NCI-H1417 (cell line): ENCODE measurements at regions not wholly inside any gene's neighbourhood (a gene's known extent, or its start where the extent isn't known, plus 50 kb on each side); places are given as distances from the start of the nearest gene placed in this dataset.

Source experiments
- DNase-seq, 3 experiments: peaks; one replicate each; lab custom pipeline; 2025; lab: John Stamatoyannopoulos, UW

DNA sequence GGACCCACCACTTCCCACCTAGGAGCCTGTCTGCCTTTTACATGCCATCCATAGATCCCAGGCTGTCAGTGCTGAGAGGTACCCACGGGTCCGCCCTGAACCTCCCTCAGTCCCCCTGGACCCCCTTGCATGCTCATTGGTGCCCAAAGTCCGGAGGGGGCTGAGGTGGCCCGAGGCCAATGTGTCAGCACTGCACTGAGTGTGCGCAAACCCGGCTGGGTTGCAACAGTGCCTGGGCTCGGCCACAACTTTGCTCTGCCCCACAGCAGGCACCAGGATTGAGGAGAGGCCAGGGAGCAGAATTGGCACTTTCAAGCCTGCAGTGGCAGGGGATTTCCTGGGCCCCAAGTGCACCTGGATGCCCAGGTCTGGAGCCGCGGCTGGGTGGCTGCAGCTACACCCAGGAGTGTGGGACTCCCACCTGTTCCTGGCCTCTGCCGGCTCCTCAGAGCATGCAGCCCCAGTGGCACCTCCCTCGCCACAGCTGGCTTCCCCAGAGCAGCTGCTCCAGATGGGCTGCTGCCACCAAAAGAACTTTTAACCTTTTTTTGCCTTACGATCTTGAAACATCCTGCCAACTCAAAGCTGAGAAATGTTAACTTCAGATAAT is 837.0 kb downstream of the SLITRK6 start:
- DNase-seq, result no peak

DNA sequence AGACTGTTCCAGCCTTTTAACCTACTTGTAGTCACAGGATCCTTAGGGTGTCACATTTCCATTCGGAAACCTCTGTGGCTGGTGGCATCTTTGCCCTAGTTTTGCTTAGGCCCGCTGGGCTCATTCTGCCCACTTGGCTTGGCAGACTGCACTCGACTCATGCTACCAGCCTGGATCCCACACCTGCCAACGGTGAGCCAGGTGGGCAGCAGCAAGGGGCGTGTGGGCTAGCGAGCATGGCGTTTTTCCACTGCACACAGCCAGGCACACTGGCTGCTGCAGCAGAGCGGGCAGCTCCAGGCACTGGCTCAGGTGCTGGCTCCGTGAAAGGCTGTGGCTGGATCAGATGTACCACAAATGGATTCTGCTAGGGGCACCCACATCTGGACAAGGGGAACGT is 838.2 kb downstream of the SLITRK6 start:
- no peak for DNase-seq

DNA sequence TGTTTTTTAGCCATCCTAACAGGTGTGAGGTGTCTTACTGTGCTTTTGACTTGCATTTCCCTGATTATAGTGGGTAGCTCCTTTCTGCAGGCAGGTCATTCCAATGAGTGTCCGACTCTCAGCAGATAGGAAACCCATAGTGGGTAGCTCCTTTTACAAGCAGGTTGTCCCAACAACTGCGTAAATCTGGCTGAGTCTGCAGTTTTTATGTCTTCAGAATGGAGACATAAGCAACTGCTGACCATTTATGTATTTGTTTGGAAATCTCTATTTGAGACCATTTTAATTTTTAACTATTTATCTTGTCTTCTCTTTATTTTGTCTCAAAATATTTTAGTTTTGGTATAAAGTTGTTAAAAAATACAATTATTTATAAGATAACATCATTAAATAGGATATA is 839.4 kb downstream of the SLITRK6 start:
- DNase-seq, result no peak

DNA sequence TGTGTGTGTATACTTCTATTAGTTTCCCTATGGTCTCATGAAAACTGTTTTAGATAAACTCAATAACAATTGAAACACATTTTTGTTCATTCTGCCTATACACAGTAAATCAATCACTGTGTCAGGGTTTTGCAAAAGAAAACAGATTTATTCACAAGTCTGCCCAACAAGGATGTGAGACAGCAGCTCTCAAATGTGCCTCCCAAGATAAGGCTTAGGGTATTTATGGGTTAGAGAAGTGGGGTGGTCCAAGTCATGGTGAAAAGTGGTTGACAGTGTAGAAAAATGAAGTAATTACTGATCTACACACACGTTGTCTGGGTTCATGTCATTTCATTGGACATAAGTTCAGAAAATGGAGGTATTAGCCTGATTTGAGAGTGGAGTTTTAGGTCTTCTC is 844.6 kb downstream of the SLITRK6 start:
- no peak for DNase-seq

DNA sequence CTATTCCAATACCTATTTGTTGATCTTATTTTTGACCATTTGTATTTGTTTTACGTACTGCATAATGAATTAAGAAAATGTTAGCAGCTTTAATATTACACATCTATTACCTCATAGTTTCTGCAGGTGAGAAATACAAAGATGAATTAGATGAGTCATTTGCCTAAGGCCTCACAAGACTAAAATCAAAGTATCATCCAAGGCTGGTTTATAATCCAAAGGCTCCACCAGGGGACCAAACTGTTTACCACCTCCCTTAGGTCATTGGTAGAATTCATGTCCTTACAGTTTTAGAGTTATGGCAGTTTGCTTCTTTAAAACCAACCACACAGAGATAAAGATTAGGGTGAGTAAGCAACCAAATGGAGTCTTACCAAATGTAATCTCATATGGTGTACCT is 848.1 kb downstream of the SLITRK6 start:
- DNase-seq, result no peak

DNA sequence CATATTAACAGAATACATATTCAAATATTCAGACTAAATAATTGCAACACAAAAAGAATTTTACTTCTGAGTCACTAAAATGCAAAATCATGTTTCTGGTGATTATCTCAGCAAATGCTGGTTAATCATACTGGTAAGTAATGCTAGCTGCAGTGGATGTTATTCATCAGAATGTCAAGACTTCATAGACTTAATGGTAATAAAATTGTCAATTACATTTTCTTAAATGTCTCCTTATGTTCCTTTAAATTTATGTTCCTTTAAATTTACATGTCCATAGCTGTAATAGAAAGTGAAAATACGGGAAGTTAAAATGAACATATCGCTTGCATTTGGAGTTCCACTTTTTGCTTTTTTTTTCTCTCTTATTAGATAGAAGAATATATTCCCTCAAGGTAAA is 853.0 kb downstream of the SLITRK6 start:
- no peak for DNase-seq

DNA sequence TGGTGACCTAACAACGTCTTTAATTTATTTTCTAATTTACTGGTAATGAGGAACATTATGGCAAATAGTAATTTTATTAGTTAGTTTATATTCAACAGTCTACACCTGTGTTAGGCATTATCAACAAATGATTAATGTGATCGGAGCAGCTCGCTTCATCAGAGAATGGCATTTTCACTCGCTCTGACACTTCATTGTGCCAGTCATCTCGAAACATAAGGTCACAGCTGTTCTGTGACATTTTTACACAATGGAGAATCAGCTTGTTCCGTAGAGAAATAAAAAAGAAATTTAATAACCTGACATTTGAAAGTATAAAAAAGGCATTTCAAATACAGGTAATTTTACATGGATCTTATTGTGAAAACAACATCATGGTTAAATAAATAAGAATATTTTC is 858.4 kb downstream of the SLITRK6 start:
- no peak for DNase-seq

DNA sequence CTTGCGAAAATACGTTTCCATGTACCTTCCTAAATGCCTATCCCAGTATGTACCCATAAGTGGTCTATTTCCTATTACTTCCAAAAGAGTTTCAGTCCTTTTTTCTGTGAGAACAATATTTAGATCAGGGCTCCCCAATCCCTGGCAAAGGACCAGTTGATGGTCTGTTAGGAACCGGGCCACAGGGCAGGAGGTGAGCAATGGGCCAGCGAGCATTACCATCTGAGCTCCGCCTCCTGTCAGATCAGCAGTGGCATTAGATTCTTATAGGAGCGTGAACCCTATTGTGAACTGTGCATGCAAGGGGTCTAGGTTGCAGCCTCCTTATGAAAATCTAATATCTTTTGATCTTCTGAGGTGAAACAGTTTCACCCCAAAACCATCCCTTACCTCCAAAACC is 859.1 kb downstream of the SLITRK6 start:
- DNase-seq, result no peak

DNA sequence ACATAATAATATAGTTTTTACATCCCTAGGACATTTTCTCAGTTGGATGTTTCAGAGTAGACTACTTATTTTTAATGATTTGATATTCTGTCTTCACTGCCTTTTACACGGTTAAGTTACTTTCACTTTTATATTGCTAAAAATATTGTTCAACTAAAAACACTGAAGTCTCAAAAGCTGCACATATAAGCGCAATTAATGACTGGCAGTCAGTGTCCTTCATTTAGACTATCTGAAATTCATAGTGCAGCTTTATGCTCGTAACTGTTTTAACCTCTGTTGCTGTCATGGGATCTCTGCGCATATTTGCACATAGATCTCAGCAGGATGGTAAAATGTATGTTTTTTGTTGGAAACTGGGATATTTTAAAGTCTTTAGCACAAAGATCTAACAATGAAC is 864.3 kb downstream of the SLITRK6 start:
- DNase-seq, result no peak

DNA sequence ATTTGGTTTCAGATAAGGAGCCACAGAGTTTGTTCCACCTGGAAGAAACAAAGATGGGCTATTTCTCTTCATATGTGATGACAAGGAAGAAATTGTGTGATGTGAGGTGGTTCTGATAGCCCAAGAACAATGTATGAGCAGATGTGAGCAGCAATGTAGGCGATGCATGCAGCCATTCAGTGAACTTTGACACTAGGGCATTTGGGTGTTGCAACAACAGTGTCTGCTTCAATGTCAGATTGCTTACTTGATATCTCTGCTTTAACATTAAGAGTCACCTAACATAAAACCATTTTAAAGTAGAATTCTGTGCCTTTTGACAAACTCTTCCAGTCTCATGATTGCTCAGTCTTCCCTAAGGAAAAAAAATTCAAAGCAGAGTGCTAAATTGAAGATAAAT is 865.4 kb downstream of the SLITRK6 start:
- DNase-seq, result no peak

DNA sequence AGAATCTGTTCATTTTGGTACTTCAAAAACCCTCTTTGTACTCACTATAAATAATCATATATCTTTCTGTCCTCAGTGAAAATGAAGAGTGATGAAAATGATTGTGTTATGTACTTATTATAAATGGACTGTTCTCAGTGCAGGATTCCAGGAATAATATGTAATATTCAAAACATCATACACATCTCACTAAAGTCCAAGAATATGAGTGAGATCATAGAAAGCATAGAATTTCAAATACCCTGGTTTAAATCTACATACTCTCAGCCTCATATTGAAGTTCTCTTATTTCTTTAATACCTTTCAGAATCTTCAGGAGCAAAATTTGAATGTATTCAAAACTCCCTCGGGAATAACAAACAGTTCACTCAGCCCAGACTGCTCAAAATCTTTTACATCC is 868.0 kb downstream of the SLITRK6 start:
- no peak for DNase-seq

DNA sequence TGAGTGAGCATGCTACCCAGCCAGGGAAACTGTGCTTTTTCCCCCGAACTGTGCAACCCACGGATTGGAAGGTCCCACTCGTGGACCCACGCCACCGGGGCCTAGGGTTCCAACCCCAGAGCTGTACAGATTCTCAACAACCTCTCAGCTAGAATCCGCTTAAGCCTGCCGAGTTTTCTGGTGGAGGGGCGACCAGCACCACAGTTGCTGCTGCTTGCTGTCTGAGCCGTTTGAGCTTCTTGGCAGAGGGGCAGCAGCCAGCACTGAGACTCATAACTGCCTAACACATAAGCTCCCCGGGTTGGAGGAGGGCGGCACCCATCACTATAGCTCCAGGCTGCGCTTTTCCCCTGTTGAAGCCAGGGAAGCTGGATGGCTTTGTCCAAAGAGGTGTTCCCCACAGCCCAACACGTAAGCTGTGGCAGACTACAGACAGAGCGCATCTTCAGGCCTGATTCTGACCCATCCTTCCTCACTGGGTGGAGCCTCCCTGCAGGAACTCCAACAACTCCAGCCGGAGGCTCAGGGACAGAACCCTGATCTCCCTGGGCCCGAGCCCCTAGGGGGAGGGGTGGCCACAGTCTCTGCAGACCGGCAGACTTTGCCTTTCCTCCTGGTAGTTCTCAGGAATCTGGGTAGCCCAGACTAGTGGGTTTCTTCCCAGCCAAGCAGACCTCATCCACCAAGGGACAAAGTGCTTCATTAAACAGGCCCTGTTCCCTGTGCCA is 871.6 kb downstream of the SLITRK6 start:
- DNase-seq, result no peak

DNA sequence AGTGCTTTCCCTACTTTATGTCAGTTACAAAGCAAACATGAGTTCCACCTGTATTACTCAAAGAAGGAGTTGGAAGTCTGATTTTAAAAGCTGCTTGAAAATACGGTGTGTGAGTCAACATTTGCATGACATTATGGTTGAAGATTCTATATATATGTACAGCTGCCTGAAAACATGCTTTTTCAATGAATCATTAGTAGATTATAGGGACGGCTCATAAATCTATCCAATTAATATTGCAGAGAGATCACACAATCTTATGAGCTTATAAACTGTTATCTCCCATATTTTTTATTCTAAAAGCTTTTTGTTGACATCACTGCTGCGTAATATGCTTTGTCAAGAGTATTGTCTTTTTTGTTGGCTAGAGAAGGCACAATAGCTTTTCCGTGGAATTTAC is 873.8 kb downstream of the SLITRK6 start:
- DNase-seq, result peak in 1 of 3 experiments; percentile 47

DNA sequence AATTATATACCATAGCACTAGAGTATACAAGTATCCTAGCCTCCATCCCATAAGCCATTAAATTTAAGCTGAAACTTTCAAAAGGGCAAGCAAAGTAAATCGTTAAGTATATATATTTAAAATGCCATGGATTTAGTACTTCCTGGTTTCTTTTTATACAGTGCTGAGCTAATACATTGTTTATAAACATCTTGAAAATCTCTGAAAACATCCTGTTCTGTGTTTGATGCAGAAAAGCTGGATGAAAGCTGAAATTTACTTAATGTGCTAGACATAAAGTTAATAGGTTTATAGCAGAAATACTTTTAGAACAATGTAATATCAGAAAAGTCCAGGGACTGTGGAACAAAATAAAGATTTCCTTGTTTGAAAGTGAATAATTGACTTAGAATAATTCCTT is 875.4 kb downstream of the SLITRK6 start:
- no peak for DNase-seq

DNA sequence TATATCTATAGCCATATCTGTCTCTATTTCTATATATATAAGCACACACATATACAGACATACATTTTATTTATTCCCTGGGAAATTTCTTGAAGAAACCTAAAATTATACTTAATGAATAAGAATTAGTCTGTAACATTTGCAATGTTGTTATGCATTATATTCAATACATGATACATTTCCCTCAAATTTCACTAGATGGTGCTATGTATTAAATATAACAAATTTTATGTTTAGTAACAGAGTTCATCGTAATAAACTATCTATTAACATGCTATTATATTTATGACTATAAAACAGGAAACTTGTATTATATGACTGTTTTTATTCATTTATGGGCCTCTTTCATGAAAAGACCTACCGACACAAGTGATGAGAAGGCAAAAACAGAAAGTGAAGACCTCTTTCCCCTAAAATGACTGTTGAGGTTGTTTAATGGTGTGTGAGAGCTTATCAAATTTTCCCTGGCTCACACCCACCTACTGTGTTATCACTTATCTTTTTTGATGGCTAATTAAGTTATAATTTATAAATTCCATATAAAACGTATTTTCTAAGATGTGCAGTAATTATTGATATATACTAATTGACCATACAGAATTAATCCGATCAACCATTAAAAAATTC is 881.9 kb downstream of the SLITRK6 start:
- peak in 1 of 3 experiments; percentile 75 for DNase-seq

DNA sequence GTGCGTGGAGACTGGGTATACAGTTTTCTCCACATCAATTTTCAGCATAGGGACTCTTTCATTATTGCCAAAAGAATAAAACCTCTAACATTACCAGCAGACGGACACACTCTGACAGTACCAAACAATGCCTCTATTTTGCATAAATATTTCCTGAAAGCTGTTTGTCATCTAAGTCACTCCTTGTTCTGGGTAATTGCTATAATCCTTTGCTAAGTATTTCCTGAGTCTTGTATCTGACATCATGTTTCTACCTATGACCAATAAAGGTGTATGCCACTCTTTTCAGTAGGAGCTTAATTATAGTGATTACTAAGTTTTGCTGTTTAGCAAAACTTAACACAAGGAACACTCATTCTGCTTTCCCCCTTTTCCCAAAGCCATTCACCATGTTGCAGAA is 886.5 kb downstream of the SLITRK6 start:
- DNase-seq, result no peak

DNA sequence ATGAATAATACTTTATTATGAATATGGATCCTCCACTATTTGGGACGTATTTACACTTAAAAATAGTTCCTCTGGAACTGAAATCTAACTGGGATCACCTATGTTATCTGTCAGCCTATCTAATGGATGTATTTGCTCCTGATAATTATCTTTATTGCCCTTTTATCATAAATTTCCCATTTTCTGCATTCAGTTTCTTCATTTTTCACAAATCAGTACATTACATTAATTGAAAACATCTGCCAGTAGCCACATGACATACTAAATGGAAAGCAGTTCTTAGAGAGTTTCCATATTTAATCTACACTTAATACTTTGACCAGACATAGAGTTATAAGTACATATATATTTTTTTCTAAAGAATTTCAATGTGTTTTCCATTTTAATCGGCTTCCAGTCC is 888.8 kb downstream of the SLITRK6 start:
- DNase-seq, result no peak

DNA sequence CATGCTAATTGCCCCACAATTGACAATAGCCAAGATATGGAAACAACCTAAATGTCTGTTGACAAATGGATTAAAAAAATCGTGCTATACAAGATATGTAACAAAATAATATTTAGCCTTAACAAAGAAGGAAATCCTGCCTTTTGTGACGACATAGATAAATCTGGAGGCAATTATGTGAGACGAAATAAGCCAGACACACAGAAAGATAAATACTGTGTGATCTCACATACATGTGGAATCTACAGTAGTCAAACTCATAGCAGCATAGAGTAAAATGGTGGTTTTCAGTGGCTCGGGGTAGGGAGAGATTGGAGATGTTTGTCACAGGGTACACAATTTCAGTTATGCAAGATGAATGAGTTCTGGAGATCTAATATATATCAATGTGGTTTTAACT is 895.8 kb downstream of the SLITRK6 start:
- DNase-seq, result peak in 1 of 3 experiments; percentile 30

DNA sequence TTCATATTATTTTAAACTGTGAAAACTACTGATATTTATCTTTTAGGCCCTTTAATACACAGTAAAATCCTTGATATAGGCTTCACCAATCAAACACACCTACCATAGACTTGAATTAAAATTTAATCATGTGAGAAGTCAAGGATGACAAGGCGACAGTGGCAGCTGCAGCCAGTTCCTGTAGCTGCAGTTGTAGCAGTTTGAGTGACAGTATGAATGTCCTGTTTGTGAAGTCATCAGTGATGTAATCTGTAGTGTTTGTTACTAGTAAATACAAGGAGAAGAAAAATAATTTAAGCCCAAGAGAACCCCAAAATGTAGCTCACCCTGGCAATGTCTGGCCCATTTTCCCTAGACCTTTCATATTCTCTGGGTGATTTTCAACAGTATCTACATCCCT is 897.0 kb downstream of the SLITRK6 start:
- DNase-seq, result no peak

DNA sequence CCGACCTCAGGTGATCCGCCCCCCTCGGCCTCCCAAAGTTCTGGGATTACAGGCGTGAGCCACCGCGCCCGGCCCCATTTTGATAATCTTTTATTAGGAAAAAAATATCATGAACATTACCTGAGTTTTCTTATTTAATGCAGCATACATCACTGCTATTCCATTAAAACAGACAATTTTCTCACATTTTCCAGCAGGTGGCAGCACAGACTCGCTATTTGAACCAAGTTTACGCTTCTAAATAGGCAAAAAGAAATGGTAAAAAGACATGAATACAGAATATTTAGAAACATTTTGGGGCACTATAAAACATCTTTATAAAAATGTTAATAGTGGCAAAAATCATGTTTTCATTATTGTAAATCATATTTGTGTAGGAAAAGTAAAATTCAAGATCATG is 903.1 kb downstream of the SLITRK6 start:
- peak; percentile 32 to 90 (median 45) for DNase-seq

DNA sequence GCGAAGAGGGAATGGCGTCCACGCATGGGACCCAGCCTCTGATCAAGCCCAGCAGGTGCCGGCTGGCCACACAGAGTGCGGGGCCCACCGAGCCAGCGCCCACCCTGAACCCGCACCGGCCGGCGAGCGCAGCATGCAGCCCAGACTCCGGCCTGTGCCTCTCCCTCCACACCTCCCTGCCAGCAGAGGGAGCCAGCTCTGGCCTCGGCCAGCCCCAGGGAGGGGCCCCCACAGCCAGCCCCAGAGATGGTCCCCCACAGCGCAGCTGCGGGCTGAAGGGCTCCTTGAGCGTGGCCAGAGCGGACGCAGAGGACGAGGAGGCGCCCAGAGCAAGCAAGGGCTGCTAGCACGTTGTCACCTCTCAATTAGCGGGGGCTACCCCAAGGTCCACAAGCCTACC is 904.5 kb downstream of the SLITRK6 start:
- no peak for DNase-seq

DNA sequence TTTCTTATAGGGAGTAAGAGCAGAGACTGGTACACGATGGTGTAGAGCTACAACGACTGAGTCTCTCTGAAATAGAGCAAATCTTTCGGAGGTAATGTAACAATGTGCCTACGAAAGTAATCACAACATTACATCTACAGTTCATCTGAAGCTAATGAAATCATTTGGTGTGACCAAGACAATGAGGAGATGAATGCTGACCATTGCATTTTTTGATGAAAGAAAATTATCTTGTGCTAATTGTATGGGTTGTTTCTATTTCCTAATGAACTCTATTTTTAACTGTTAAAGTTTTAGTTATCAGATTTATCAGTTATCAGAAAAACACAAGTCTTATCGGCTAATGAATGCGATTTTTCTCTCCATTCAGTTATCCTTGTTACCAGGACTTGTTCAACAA is 913.4 kb downstream of the SLITRK6 start:
- no peak for DNase-seq

DNA sequence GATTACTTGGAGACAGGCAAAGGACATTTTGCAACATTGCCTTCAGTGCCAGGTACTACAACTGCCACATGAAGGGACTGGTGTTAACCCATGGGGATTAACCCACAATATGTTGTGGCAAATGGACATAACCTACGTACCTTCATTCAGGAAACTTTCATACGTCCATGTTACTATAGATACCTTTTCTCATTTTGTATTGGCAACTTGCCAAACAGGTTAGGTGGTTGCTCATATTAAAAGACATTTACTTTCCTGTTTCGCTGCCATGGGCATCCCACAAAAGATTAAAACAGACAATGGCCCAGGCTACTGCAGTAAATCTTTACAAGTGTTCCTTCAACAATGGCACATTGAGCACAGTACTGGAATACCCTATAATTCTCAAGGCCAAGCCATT is 925.3 kb downstream of the SLITRK6 start:
- DNase-seq, result peak in 2 of 3 experiments; percentile 57 to 91

DNA sequence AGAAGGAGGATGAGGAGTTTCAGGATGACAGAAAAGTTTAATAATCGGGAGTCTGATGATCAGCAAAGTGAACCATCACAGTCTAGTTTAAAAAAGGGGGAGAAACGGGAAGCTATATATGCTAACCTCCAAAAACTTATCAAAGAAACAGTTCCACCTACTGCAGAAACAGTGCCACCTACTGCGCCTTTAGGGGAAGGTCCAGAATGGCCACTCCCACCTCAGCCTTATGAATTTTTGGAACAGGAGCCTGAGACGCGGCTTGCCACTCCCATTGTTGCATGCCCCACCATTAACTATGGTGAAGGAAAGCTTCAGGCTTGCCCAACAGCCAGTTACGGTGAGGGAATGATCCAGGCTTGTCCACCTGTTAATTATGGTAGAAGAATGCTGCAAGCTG is 929.0 kb downstream of the SLITRK6 start:
- DNase-seq, result no peak
